GM18907 (cell line): ENCODE measurements at regions not wholly inside any gene's neighbourhood (a gene's known extent, or its start where the extent isn't known, plus 50 kb on each side); places are given as distances from the start of the nearest gene placed in this dataset.
"Not testable (repeated sequence)": the region's sequence is repeated elsewhere in the genome, so short reads cannot be mapped to it uniquely, and the experiment has no call there.

ENCODE experiments used
- ATAC-seq: cut with Tn5 transposase; IDR thresholded peaks from one replicate; pipeline ENCODE4 v1.9.1; 2021; ENCODE audit warnings: mild to moderate bottlenecking, moderate library complexity; ENCODE audit not compliant: unreplicated experiment

DNA sequence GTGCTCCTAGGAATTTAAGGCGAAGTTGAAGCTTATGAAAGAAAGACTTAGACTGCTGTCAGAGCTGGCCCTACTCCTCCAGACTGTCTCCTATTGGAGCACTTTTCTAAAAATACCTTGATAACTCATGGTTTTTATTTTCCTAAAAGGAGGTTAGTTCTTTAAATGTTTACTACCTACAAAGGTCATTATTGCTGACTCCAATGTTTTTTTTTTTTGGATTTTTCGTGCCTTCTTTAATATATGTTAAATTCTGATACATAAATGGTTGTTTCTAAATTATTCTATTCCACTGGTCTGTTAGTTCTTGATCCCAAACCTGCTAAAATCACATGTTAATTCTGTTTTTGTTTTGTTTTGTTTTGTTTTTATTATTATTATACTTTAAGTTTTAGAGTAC lies 227.6 kb upstream of the FTMT start:
- ATAC-seq, result no peak

DNA sequence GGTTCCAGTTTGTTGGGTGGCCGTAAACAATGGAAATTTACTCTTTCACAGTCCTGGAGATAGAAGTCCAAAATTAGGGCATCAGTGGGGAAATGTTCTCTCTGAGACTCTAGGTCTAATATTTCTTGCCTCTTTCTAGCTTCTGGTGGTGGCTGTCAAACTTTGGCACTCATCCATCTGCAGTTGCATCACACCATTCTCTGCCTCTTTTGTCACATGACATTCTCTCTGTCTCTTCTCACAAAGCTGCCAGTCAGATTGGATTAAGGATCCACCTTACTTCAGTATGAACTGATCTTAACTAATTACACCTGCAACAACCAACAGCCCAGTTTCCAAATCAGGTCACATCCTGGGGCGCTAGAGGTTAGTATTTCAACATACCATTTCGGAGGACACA lies 222.9 kb upstream of the FTMT start:
- ATAC-seq, result no peak

DNA sequence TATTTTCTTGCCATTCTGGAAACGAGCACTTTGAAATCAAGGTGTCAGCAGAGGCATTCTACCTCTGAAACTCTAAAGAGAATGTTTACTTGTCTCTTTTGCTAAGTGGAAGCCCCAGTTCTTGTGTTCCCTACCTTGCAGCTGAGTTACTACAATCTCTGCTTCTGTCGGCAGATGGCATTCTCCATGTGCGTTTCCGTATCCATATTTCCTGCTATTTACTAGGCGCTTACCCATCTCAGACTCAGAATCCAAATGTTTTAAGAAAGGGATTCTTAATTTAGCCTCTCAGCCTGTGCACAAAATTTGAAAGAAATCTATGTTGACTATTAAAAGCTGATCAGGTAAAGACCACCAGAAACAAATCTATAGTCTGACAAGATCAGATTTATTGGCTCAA lies 221.3 kb upstream of the FTMT start:
- no peak for ATAC-seq

GRCh38 chr5:121634946-121635345 lies 216.7 kb upstream of the FTMT start:
- ATAC-seq, result no peak

GRCh38 chr5:121638126-121638525 lies 213.6 kb upstream of the FTMT start:
- no peak for ATAC-seq

DNA sequence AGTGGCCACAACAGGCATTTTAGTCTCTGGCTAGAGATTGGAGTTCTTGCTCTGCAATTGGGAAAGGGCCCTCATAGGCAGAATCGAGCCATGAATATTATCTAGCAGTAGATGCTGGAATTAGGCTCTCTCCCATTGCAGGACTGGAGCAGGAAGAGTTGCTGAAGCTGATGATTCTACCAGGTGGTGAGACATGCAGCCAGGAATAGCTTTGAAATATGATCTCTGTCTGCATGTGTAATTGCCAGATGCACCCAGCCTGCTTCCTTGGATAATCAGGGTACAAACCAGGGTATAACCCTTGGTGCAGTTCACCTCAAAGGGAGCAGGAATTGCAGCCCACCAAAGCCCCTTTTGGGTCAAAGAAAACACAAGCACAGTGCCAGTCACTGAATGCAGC lies 211.4 kb upstream of the FTMT start:
- no peak for ATAC-seq

DNA sequence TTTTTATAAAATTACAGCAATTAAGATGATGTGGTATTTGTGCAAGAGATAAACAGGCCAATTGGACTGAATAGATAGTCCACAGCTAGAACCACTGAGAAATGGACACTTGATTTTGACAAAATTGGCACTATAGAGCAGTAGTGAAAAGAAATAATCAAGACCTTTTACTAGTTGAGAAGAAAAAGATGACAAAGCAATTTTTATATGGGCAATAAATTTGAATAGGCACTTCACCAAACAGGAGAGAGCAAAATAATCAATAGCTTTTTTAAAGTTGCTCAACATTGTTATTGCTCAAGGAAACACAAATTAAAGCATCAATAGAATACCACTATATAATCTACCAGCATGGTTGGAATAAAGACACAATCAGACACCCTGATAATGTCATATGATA lies 193.5 kb upstream of the FTMT start:
- no peak for ATAC-seq

- ATAC-seq, result no peak
Observed at GRCh38 chr5:121660142-121660541, 191.5 kb upstream of the FTMT start.

DNA sequence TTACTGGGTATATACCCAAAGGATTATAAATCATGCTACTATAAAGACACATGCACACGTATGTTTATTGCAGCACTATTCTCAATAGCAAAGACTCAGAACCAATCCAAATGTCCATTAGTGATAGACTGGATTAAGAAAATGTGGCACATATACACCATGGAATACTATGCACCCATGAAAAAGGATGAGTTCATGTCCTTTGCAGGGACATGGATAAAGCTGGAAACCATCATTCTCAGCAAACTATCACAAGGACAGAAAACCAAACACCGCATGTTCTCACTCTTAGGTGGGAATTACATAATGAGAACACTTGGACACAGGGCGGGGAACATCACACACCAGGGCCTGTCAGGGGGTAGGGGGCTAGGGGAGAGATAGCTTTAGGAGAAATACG lies 186.1 kb upstream of the FTMT start:
- ATAC-seq, result not testable (repeated sequence)

- ATAC-seq, result no peak
Observed at GRCh38 chr5:121667292-121667691, 184.4 kb upstream of the FTMT start.

GRCh38 chr5:121668635-121669034 lies 183.0 kb upstream of the FTMT start:
- no peak for ATAC-seq

DNA sequence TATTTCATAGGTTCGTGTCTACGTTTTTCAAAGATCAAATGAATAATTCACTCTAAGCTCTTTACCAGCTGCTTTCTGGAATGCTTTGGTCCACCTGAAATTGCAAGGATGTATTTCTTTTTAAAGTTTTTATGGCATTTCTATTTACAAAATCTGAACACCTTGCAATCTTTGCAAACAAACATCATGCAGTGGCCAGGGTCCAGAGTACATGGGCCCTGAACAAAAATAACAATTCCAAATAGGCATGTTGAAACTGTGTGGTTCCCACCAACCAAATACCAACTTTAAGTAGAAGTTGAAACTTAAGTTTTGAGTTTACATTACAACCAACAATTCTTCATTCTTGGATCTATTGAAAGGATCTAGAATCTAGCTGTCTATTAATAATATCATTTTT lies 180.1 kb upstream of the FTMT start:
- no peak for ATAC-seq

DNA sequence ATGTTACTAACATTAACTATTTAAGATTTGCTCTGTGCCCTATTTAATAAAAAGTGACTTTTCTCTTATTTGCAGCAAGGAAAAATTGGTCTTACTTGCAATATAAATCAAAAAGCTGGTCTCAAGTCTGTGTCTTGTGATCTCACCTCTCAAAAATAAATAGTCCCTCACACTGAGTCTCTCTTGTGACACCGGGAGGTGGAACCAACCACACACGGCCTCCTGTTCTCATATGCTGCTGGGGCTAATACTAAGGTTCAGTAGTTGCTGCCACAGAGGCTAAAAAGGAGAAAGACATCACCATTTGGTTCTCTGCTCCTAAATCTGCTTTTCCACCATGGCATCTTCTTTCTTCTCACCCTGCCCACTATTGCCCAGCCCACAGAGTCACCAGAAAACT lies 175.8 kb upstream of the FTMT start:
- no peak for ATAC-seq

- ATAC-seq, result no peak
Observed at GRCh38 chr5:121681229-121681855, 170.3 kb upstream of the FTMT start.

GRCh38 chr5:121688126-121688525 lies 163.6 kb upstream of the FTMT start:
- ATAC-seq, result no peak

GRCh38 chr5:121688781-121689180 lies 162.9 kb upstream of the FTMT start:
- no peak for ATAC-seq

DNA sequence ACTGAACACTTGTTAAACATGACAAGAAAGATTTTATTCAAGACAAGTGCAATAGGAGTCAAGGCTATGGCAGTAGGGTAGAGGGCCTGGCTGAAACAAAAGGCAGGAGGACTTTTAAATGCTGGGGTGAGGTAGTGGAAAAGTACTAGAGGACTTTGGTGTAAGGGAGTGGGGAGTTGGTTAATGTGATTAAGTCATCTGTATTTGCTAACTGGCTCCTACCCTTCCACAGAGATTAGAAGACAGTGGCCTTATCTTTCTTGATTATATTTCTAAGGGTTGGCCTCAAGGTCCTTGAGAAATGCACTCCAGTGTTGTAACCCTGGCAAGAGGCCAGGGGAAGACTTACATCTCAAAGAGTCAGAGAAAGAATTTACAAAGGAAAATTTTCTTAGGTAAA lies 160.2 kb upstream of the FTMT start:
- ATAC-seq, result no peak

GRCh38 chr5:121692158-121692557 lies 159.5 kb upstream of the FTMT start:
- ATAC-seq, result no peak

DNA sequence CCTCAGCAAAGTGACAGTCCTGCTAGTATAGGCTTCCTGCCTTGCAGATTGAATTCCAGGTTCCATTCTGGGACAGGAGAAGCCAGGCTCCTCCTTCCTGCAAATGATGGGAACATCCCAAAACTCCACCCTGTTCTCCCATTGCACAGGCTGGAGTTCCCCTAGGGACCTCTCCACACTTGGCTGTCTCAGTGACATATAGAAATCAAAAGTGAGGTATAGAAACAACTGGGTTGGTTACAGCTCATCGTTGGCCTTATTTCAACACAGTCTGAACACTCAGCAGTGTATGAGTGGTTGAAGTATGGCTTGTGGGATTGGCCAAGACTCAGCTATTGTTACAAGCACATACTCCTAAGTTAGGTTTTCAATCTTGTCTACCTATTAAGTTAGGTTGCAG lies 157.8 kb upstream of the FTMT start:
- no peak for ATAC-seq

- ATAC-seq, result no peak
Observed at GRCh38 chr5:121695307-121695706, 156.4 kb upstream of the FTMT start.

GRCh38 chr5:121698690-121699089 lies 153.0 kb upstream of the FTMT start:
- ATAC-seq, result no peak

DNA sequence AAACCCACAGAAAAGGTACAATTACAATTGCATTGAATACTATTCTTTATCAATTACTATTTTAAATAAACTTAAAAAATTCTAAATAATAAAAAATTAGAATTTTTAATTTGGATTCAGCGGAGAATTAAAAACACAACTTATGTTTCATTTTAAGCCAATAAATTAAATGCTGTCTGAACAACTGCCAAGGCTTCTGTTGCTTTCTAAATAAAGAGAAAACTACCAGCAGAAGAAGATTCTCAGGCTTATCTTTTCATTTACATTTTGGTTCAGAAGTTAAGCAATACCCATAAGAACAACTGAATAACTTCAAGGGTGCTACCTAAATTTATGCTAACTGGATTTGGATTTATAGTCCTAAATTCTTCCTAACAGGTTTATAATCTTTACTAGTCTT lies 150.0 kb upstream of the FTMT start:
- no peak for ATAC-seq

- ATAC-seq, result no peak
Observed at GRCh38 chr5:121702682-121703081, 149.0 kb upstream of the FTMT start.

DNA sequence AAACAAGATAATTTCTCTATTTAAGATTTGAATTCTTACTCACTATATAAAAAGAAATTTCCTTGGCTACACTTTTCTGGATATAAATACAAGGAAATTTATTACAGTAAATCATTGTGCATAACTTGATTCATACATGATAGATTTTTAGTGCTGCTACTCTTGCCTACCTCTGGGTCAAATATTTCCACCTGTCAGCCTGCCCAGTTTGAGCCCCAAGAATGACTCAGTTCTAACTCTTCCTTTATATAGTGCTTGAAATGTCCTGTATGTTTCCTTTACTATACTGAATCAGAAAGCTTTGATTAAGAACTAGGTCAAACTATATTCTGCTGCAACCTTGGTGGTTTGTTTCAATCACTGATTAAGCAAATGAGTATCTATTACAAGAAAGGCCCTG lies 147.4 kb upstream of the FTMT start:
- no peak for ATAC-seq
